ENCODE measurements at regions not wholly inside any gene's neighbourhood (a gene's known extent, or its start where the extent isn't known, plus 50 kb on each side); places are given as distances from the start of the nearest gene placed in this dataset.

- no peak for TF ChIP-seq CTCF (conservative IDR thresholded peaks at IDR 0.05; ENCODE audit: low read length)
- TF ChIP-seq EZH2phosphoT487 (IDR thresholded peaks at IDR 0.05; ENCODE audit: borderline replicate concordance), result no peak
Observed at GRCh38 chr5:135110785-135111596, 77.0 kb upstream of the PITX1 start.
